ENCODE measurements at regions not wholly inside any gene's neighbourhood (a gene's known extent, or its start where the extent isn't known, plus 50 kb on each side); places are given as distances from the start of the nearest gene placed in this dataset.
"Not testable (repeated sequence)": the region's sequence is repeated elsewhere in the genome, so short reads cannot be mapped to it uniquely, and the experiment has no call there.

GRCh38 chr3:168951884-168952283 is 711.6 kb downstream of the MECOM start:
- no peak for DNase-seq (ENCODE audit: low read depth, low spot score)
- no peak overlapping the region for H3K9ac ChIP-seq (ENCODE audit: insufficient read length)
- no peak for TF ChIP-seq FOXP2 (optimal IDR thresholded peaks at IDR 0.05; ENCODE audit: control extremely low read depth, extremely low read length, insufficient read depth)
- TF ChIP-seq EZH2 (IDR thresholded peaks at IDR 0.05), result no peak
- no peak for TF ChIP-seq POLR2AphosphoS5 (IDR thresholded peaks at IDR 0.05; ENCODE audit: borderline replicate concordance, low read depth, low read length)
- H3K27ac ChIP-seq, result no peak overlapping the region
- H3K36me3 ChIP-seq (ENCODE audit: insufficient read depth, low read length), result no peaks in the 10 kb centered on the region
- H3K4me3 ChIP-seq, result no peak overlapping the region
- H3K9me3 ChIP-seq (ENCODE audit: low read depth, low read length), result no peaks in the 10 kb centered on the region

GRCh38 chr3:168951368-168951767 is 712.1 kb downstream of the MECOM start:
- Histone ChIP-seq H3K27ac (no peak overlapping the region), H3K9ac (ENCODE audit: insufficient read length) (no peak overlapping the region), H3K4me3 (no peak overlapping the region), H3K36me3 (ENCODE audit: insufficient read depth, low read length) (no peaks in the 10 kb centered on the region), H3K9me3 (ENCODE audit: low read depth, low read length) (no peaks in the 10 kb centered on the region)
- no peak for DNase-seq (ENCODE audit: low read depth, low spot score)
- TF ChIP-seq EZH2 (IDR thresholded peaks at IDR 0.05), result no peak
- TF ChIP-seq FOXP2 (optimal IDR thresholded peaks at IDR 0.05; ENCODE audit: control extremely low read depth, extremely low read length, insufficient read depth), result no peak
- no peak for TF ChIP-seq POLR2AphosphoS5 (IDR thresholded peaks at IDR 0.05; ENCODE audit: borderline replicate concordance, low read depth, low read length)

- no peak overlapping the region for H3K4me3 ChIP-seq
- H3K27ac ChIP-seq, result no peak overlapping the region
- no peak for DNase-seq (ENCODE audit: low read depth, low spot score)
- no peaks in the 10 kb centered on the region for H3K36me3 ChIP-seq (ENCODE audit: insufficient read depth, low read length)
- no peaks in the 10 kb centered on the region for H3K9me3 ChIP-seq (ENCODE audit: low read depth, low read length)
- H3K9ac ChIP-seq (ENCODE audit: insufficient read length), result no peak overlapping the region
- TF ChIP-seq POLR2AphosphoS5 (IDR thresholded peaks at IDR 0.05; ENCODE audit: borderline replicate concordance, low read depth, low read length), result no peak
- no peak for TF ChIP-seq FOXP2 (optimal IDR thresholded peaks at IDR 0.05; ENCODE audit: control extremely low read depth, extremely low read length, insufficient read depth)
- TF ChIP-seq EZH2 (IDR thresholded peaks at IDR 0.05), result no peak
Observed at GRCh38 chr3:168950622-168951021, 712.9 kb downstream of the MECOM start.

- Histone ChIP-seq H3K9me3 (ENCODE audit: low read depth, low read length) (no peaks in the 10 kb centered on the region), H3K27ac (no peak overlapping the region), H3K9ac (ENCODE audit: insufficient read length) (no peak overlapping the region), H3K4me3 (no peak overlapping the region), H3K36me3 (ENCODE audit: insufficient read depth, low read length) (no peaks in the 10 kb centered on the region)
- TF ChIP-seq FOXP2 (optimal IDR thresholded peaks at IDR 0.05; ENCODE audit: control extremely low read depth, extremely low read length, insufficient read depth), result no peak
- no peak for TF ChIP-seq POLR2AphosphoS5 (IDR thresholded peaks at IDR 0.05; ENCODE audit: borderline replicate concordance, low read depth, low read length)
- TF ChIP-seq EZH2 (IDR thresholded peaks at IDR 0.05), result no peak
- DNase-seq (ENCODE audit: low read depth, low spot score), result no peak
Observed at GRCh38 chr3:168939651-168940238, 723.8 kb downstream of the MECOM start.

- no peak for DNase-seq (ENCODE audit: low read depth, low spot score)
- Histone ChIP-seq H3K36me3 (ENCODE audit: insufficient read depth, low read length) (no peaks in the 10 kb centered on the region), H3K4me3 (no peak overlapping the region), H3K9me3 (ENCODE audit: low read depth, low read length) (no peaks in the 10 kb centered on the region), H3K9ac (ENCODE audit: insufficient read length) (no peak overlapping the region), H3K27ac (no peak overlapping the region)
- TF ChIP-seq FOXP2 (optimal IDR thresholded peaks at IDR 0.05; ENCODE audit: control extremely low read depth, extremely low read length, insufficient read depth) (no peak), POLR2AphosphoS5 (IDR thresholded peaks at IDR 0.05; ENCODE audit: borderline replicate concordance, low read depth, low read length) (no peak), EZH2 (IDR thresholded peaks at IDR 0.05) (no peak)
Observed at GRCh38 chr3:168933614-168934013, 729.9 kb downstream of the MECOM start.

- H3K9ac ChIP-seq (ENCODE audit: insufficient read length); H3K9me3 ChIP-seq (ENCODE audit: low read depth, low read length); DNase-seq (ENCODE audit: low read depth, low spot score); H3K4me3 ChIP-seq; H3K36me3 ChIP-seq (ENCODE audit: insufficient read depth, low read length); H3K27ac ChIP-seq: not testable (repeated sequence)
Observed at GRCh38 chr3:168929997-168930396, 733.5 kb downstream of the MECOM start.

GRCh38 chr3:168926426-168926825 is 737.1 kb downstream of the MECOM start:
- no peak overlapping the region for H3K4me3 ChIP-seq
- no peaks in the 10 kb centered on the region for H3K36me3 ChIP-seq (ENCODE audit: insufficient read depth, low read length)
- H3K9me3 ChIP-seq (ENCODE audit: low read depth, low read length), result no peaks in the 10 kb centered on the region
- TF ChIP-seq FOXP2 (optimal IDR thresholded peaks at IDR 0.05; ENCODE audit: control extremely low read depth, extremely low read length, insufficient read depth), result no peak
- TF ChIP-seq POLR2AphosphoS5 (IDR thresholded peaks at IDR 0.05; ENCODE audit: borderline replicate concordance, low read depth, low read length), result no peak
- TF ChIP-seq EZH2 (IDR thresholded peaks at IDR 0.05), result no peak
- H3K27ac ChIP-seq, result no peak overlapping the region
- no peak overlapping the region for H3K9ac ChIP-seq (ENCODE audit: insufficient read length)
- DNase-seq (ENCODE audit: low read depth, low spot score), result no peak

- no peak for DNase-seq (ENCODE audit: low read depth, low spot score)
- no peaks in the 10 kb centered on the region for H3K9me3 ChIP-seq (ENCODE audit: low read depth, low read length)
- no peak overlapping the region for H3K9ac ChIP-seq (ENCODE audit: insufficient read length)
- H3K36me3 ChIP-seq (ENCODE audit: insufficient read depth, low read length), result no peaks in the 10 kb centered on the region
- no peak overlapping the region for H3K27ac ChIP-seq
- H3K4me3 ChIP-seq, result no peak overlapping the region
- TF ChIP-seq POLR2AphosphoS5 (IDR thresholded peaks at IDR 0.05; ENCODE audit: borderline replicate concordance, low read depth, low read length) (no peak), EZH2 (IDR thresholded peaks at IDR 0.05) (no peak), FOXP2 (optimal IDR thresholded peaks at IDR 0.05; ENCODE audit: control extremely low read depth, extremely low read length, insufficient read depth) (no peak)
Observed at GRCh38 chr3:168925568-168925967, 737.9 kb downstream of the MECOM start.

- Histone ChIP-seq H3K9me3 (ENCODE audit: low read depth, low read length) (no peaks in the 10 kb centered on the region), H3K27ac (no peak overlapping the region), H3K9ac (ENCODE audit: insufficient read length) (no peak overlapping the region), H3K36me3 (ENCODE audit: insufficient read depth, low read length) (no peaks in the 10 kb centered on the region), H3K4me3 (no peak overlapping the region)
- no peak for DNase-seq (ENCODE audit: low read depth, low spot score)
- TF ChIP-seq FOXP2 (optimal IDR thresholded peaks at IDR 0.05; ENCODE audit: control extremely low read depth, extremely low read length, insufficient read depth) (no peak), EZH2 (IDR thresholded peaks at IDR 0.05) (no peak), POLR2AphosphoS5 (IDR thresholded peaks at IDR 0.05; ENCODE audit: borderline replicate concordance, low read depth, low read length) (no peak)
Observed at GRCh38 chr3:168914662-168915061, 748.9 kb downstream of the MECOM start.
